HepG2 (cell line): ENCODE measurements at regions not wholly inside any gene's neighbourhood (a gene's known extent, or its start where the extent isn't known, plus 50 kb on each side); places are given as distances from the start of the nearest gene placed in this dataset.

ENCODE experiments used
- ATAC-seq: fragments of 200-7000 bp; cut with Tn5 transposase; 3 replicates; pipeline ENCODE4 v1.9.1; 2020; ENCODE audit warnings: mild to moderate bottlenecking, moderate library complexity
- BruUV-seq: library from RNA; stranded (reverse); fragments of 400-500 nt; replicated peaks from 2 replicates; lab custom pipeline; 2021; lab: Mats Ljungman, UMichigan
- CTCF ChIA-PET: fragments of 300-600 bp; formaldehyde crosslinking; extraction: SDS; loops from one replicate; lab custom pipeline; 2021; ENCODE audit warnings: low total read pairs, inconsistent platforms, low intra/inter-chr PET ratio; lab: Yijun Ruan, JAX
- POLR2A ChIA-PET: fragments of 350-600 bp; sonication (Branson Sonifier 250); formaldehyde crosslinking; loops from one replicate; lab custom pipeline; 2020; ENCODE audit warnings: antibody characterized with exemption, inconsistent platforms; lab: Yijun Ruan, JAX
- DNase-seq: peaks from one replicate; pipeline ENCODE4 v3.0.0-alpha.2; 2015; ENCODE audit warnings: low spot score
- FAIRE-seq: peaks from 3 replicates; lab custom pipeline; 2011; peaks lifted over from hg19 to GRCh38; lab: Jason Lieb, UNC
- H2AFZ ChIP-seq: one replicate; pipeline ENCODE4 v1.6.1; 2011; ENCODE audit warnings: low read length, inconsistent platforms
- H3K27ac ChIP-seq: fragments of 300-600 bp; 3 replicates; pipeline ENCODE4 v1.8.0; 2011; ENCODE audit warnings: mixed run types, mild to moderate bottlenecking, mixed read lengths, low read length, inconsistent platforms; ENCODE audit not compliant: insufficient read depth; ENCODE audit errors: extremely low read length
- H3K27me3 ChIP-seq, 2 experiments: fragments of 200-600 bp in 1 of 2; 2 replicates in 1 of 2; 3 replicates in 1 of 2; pipeline versions ENCODE4 v1.6.0 to v1.8.0; 2011; ENCODE audit warnings: low read length in 2 of 2, mild to moderate bottlenecking in 2 of 2, moderate library complexity in 2 of 2, inconsistent platforms in 1 of 2; ENCODE audit not compliant: insufficient read depth in 2 of 2, control insufficient read depth in 1 of 2
- H3K36me3 ChIP-seq, 2 experiments: fragments of 200-600 bp in 1 of 2; replicated peaks in 1 of 2; 2 replicates in 1 of 2; 3 replicates in 1 of 2; pipeline versions ENCODE4 v1.5.1 to v1.8.0; 2011; ENCODE audit warnings: low read length in 2 of 2, inconsistent platforms in 1 of 2; ENCODE audit not compliant: insufficient read depth in 2 of 2, control insufficient read depth in 1 of 2
- H3K4me1 ChIP-seq: 2 replicates; pipeline ENCODE4 v1.5.1; 2012; ENCODE audit warnings: low read length, inconsistent platforms; ENCODE audit not compliant: insufficient read depth
- H3K4me2 ChIP-seq: 2 replicates; pipeline ENCODE4 v1.6.0; 2011; ENCODE audit warnings: low read depth, low read length, inconsistent platforms
- H3K4me3 ChIP-seq, 3 experiments: fragments of 200-600 bp in 1 of 3; sonication (generic), shearing (Covaris generic) in 1 of 3; replicated peaks in 1 of 3; 2 replicates each; pipeline ENCODE4 v1.5.1; 2011 to 2016; ENCODE audit warnings: low read length in 3 of 3, inconsistent platforms in 2 of 3, low read depth in 2 of 3, mild to moderate bottlenecking in 2 of 3, control low read depth in 1 of 3, mixed read lengths in 1 of 3; ENCODE audit not compliant: insufficient read depth in 1 of 3
- H3K79me2 ChIP-seq: one replicate; pipeline ENCODE4 v1.6.1; 2011; ENCODE audit warnings: low read length, inconsistent platforms; ENCODE audit not compliant: insufficient read depth
- H3K9ac ChIP-seq: 2 replicates; pipeline ENCODE4 v1.6.0; 2011; ENCODE audit warnings: mild to moderate bottlenecking, low read depth, low read length, inconsistent platforms; ENCODE audit not compliant: insufficient read depth
- H3K9me3 ChIP-seq: 2 replicates; pipeline ENCODE4 v1.5.1; 2012; ENCODE audit warnings: mild to moderate bottlenecking, low read length
- H4K20me1 ChIP-seq: 2 replicates; pipeline ENCODE4 v1.6.0; 2011; ENCODE audit warnings: inconsistent platforms, mild to moderate bottlenecking, low read length, moderate library complexity; ENCODE audit not compliant: insufficient read depth
- DRAP1 ChIP-seq: IDR thresholded peaks from 2 replicates; pipeline ENCODE4 v1.6.1; 2016; ENCODE audit warnings: missing genetic modification reagents, missing compliant biosample characterization
- FOXA3 ChIP-seq: IDR thresholded peaks from 2 replicates; pipeline ENCODE4 v1.6.1; 2016; ENCODE audit warnings: missing genetic modification reagents, missing compliant biosample characterization
- KLF13 ChIP-seq: sonication (generic); formaldehyde crosslinking; IDR thresholded peaks from 2 replicates; pipeline ENCODE4 v1.4.0; 2020; ENCODE audit warnings: mild to moderate bottlenecking, missing genetic modification reagents
- NR2C2 ChIP-seq: sonication (generic); formaldehyde crosslinking; IDR thresholded peaks from 2 replicates; pipeline ENCODE4 v1.4.0; 2020; ENCODE audit warnings: missing genetic modification reagents, mild to moderate bottlenecking, moderate library complexity, borderline replicate concordance
- RXRA ChIP-seq: sonication (generic); formaldehyde crosslinking; IDR thresholded peaks from 2 replicates; pipeline ENCODE4 v1.5.1; 2020; ENCODE audit warnings: missing genetic modification reagents
- SRSF1 ChIP-seq: fragments of 200-400 bp; formaldehyde crosslinking; optimal IDR thresholded peaks from 2 replicates; pipeline ENCODE3; 2017; ENCODE audit warnings: mild to moderate bottlenecking, low read depth, low read length, moderate library complexity
- ZNF101 ChIP-seq: sonication (generic); formaldehyde crosslinking; IDR thresholded peaks from 2 replicates; pipeline ENCODE4 v1.4.0; 2020; ENCODE audit warnings: mild to moderate bottlenecking, low read depth, missing genetic modification reagents, borderline replicate concordance
- ZNF256 ChIP-seq: sonication (generic); formaldehyde crosslinking; conservative IDR thresholded peaks from 2 replicates; pipeline ENCODE4 v1.4.0; 2020; ENCODE audit warnings: missing genetic modification reagents
- ZNF280D ChIP-seq: sonication (generic); formaldehyde crosslinking; IDR thresholded peaks from 2 replicates; pipeline ENCODE4 v1.5.1; 2020; ENCODE audit warnings: mild to moderate bottlenecking, missing genetic modification reagents
- ZNF703 ChIP-seq: sonication (generic); formaldehyde crosslinking; IDR thresholded peaks from 2 replicates; pipeline ENCODE4 v1.5.1; 2020; ENCODE audit warnings: missing genetic modification reagents, mild to moderate bottlenecking, moderate library complexity, borderline replicate concordance
- WGBS: methylation state at CpG from one replicate; pipeline ENCODE4 v1.1.6; 2017; ENCODE audit warnings: low lambda C conversion rate; 5-methylcytosine and 5-hydroxymethylcytosine counted together
- in situ Hi-C: cut with HindIII; loops from 2 replicates; pipeline ENCODE4 v1.10.0; 2017; ENCODE audit warnings: low pct_unique_long_range_greater_than_20kb; ENCODE audit not compliant: extremely low pct_ligation_motif_present
- intact Hi-C: fragments of 100-400 bp; cut with micrococcal nuclease; formaldehyde crosslinking; loops from one replicate; pipeline ENCODE4 v1.10.0; 2022; ENCODE audit not compliant: unreplicated experiment

GRCh38 chr3:95272166-95272565 lies 1209.3 kb downstream of the NSUN3 start:
- no peaks in the 10 kb centered on the region for H4K20me1 ChIP-seq
- WGBS: 0% methylated on average over 3 of the region's 3 CpGs
- H3K4me1 ChIP-seq: no peaks in the 10 kb centered on the region
- TF ChIP-seq ZNF703 (CRISPR knock-in tag): no peak
- TF ChIP-seq FOXA3: no peak
- TF ChIP-seq, all 625 proteins: peak for 0
- POLR2A ChIA-PET: no interaction called here
- CTCF ChIA-PET: no interaction called here
- Histone ChIP-seq H3K4me3 (no peak overlapping the region), H3K4me2 (no peak overlapping the region), H3K36me3 (no peaks in the 10 kb centered on the region), H3K79me2 (no peaks in the 10 kb centered on the region), H3K27me3 (no peaks in the 10 kb centered on the region), H3K27ac (no peak overlapping the region), H3K9me3 (no peaks in the 10 kb centered on the region), H3K9ac (no peak overlapping the region), H2AFZ (no peak overlapping the region)
- ATAC-seq (no peak), FAIRE-seq (no peak), DNase-seq (no peak)
- intact Hi-C loops: no loop called here
- in situ Hi-C loops: no loop called here
- no TSS peak for BruUV-seq

- DNase-seq (no peak), FAIRE-seq (no peak), ATAC-seq (no peak)
- Histone ChIP-seq H2AFZ (no peak overlapping the region), H3K27me3 (no peaks in the 10 kb centered on the region), H3K9ac (no peak overlapping the region), H3K36me3 (no peaks in the 10 kb centered on the region), H3K9me3 (no peaks in the 10 kb centered on the region), H3K4me2 (no peak overlapping the region), H3K79me2 (no peaks in the 10 kb centered on the region), H3K4me1 (no peaks in the 10 kb centered on the region), H3K4me3 (no peak overlapping the region), H3K27ac (no peak overlapping the region), H4K20me1 (no peaks in the 10 kb centered on the region)
- in situ Hi-C loops (no loop called here), intact Hi-C loops (no loop called here)
- ChIA-PET CTCF (no interaction called here), POLR2A (no interaction called here)
- whole genome bisulfite sequencing: 0% methylated on average over 2 of the region's 2 CpGs
- no TSS peak for BruUV-seq
- TF ChIP-seq KLF13 (CRISPR knock-in tag) (no peak), ZNF256 (CRISPR knock-in tag) (no peak), NR2C2 (CRISPR knock-in tag) (no peak), DRAP1 (CRISPR knock-in tag) (no peak), ZNF280D (CRISPR knock-in tag) (no peak), SRSF1 (no peak), ZNF101 (CRISPR knock-in tag) (no peak), RXRA (CRISPR knock-in tag) (no peak)
Measured at GRCh38 chr3:95272781-95273180, 1209.9 kb downstream of the NSUN3 start.
